Endothelial cell of hepatic sinusoid (primary cell): ENCODE measurements at regions not wholly inside any gene's neighbourhood (a gene's known extent, or its start where the extent isn't known, plus 50 kb on each side); places are given as distances from the start of the nearest gene placed in this dataset.
"Not testable (repeated sequence)": the region's sequence is repeated elsewhere in the genome, so short reads cannot be mapped to it uniquely, and the experiment has no call there.

ENCODE experiments used
- in situ Hi-C: cut with HindIII; loops from 2 replicates; pipeline ENCODE4 v1.10.0; 2017; ENCODE audit warnings: low sequenced_read_pairs

GRCh38 chr5:38780316-38780715 is 65.5 kb upstream of the OSMR start:
- in situ Hi-C loops: no loop called here

GRCh38 chr5:38780945-38781344 is 64.9 kb upstream of the OSMR start:
- in situ Hi-C loops: no loop called here

- in situ Hi-C loops: no loop called here
Measured at GRCh38 chr5:38782180-38782835, 63.5 kb upstream of the OSMR start.

GRCh38 chr5:38783011-38783561 is 62.7 kb upstream of the OSMR start:
- in situ Hi-C loops: no loop called here

- in situ Hi-C loops: no loop called here
Measured at GRCh38 chr5:38789134-38789533, 56.7 kb upstream of the OSMR start.

- in situ Hi-C loops: no loop called here
Measured at GRCh38 chr5:38789777-38790176, 56.0 kb upstream of the OSMR start.

- in situ Hi-C loops: no loop called here
Measured at GRCh38 chr5:38790268-38790667, 55.5 kb upstream of the OSMR start.

GRCh38 chr5:38790891-38791290 is 54.9 kb upstream of the OSMR start:
- in situ Hi-C loops: no loop called here

- in situ Hi-C loops: no loop called here
Measured at GRCh38 chr5:38793099-38793498, 52.7 kb upstream of the OSMR start.

GRCh38 chr5:38794037-38794436 is 51.8 kb upstream of the OSMR start:
- in situ Hi-C loops: not testable (repeated sequence)

- in situ Hi-C loops: no loop called here
Measured at GRCh38 chr5:38794986-38795385, 50.8 kb upstream of the OSMR start.

GRCh38 chr5:38795986-38796741 is 49.6 kb upstream of the OSMR start:
- in situ Hi-C loops: no loop called here
